Loucy (cell line): ENCODE measurements at regions not wholly inside any gene's neighbourhood (a gene's known extent, or its start where the extent isn't known, plus 50 kb on each side); places are given as distances from the start of the nearest gene placed in this dataset.

Experiments
- CTCF ChIP-seq: fragments of 200-600 bp; sonication (generic); conservative IDR thresholded peaks from 2 replicates; pipeline ENCODE4 v1.5.1; 2014; ENCODE audit warnings: mild to moderate bottlenecking, antibody characterized with exemption, low read length
- EZH2phosphoT487 ChIP-seq: fragments of 200-600 bp; IDR thresholded peaks from 2 replicates; pipeline ENCODE4 v1.6.1; 2018; ENCODE audit warnings: antibody characterized with exemption, mild to moderate bottlenecking, moderate library complexity, borderline replicate concordance

GRCh38 chr2:13779996-13780395, 852.5 kb upstream of the LRATD1 start:
- TF ChIP-seq CTCF (no peak), EZH2phosphoT487 (no peak)
